Parathyroid adenoma (tissue), 2 donors: ENCODE measurements at regions not wholly inside any gene's neighbourhood (a gene's known extent, or its start where the extent isn't known, plus 50 kb on each side); places are given as distances from the start of the nearest gene placed in this dataset.

Experiments
- H2AFZ ChIP-seq: fragments of 300-600 bp; sonication (generic); one replicate; pipeline ENCODE4 v1.7.0; 2017; ENCODE audit warnings: antibody characterized with exemption, mild to moderate bottlenecking
- H3K27ac ChIP-seq: fragments of 300-600 bp; sonication (generic); one replicate; pipeline ENCODE4 v1.7.0; 2017
- H3K27me3 ChIP-seq: fragments of 300-600 bp; sonication (generic); one replicate; pipeline ENCODE4 v1.7.0; 2017; ENCODE audit warnings: low read length; ENCODE audit not compliant: control insufficient read depth, insufficient read depth
- H3K36me3 ChIP-seq: fragments of 300-600 bp; sonication (generic); one replicate; pipeline ENCODE4 v1.7.0; 2017; ENCODE audit warnings: low read length; ENCODE audit not compliant: control insufficient read depth, insufficient read depth
- H3K4me1 ChIP-seq: fragments of 300-600 bp; sonication (generic); one replicate; pipeline ENCODE4 v1.7.0; 2017; ENCODE audit warnings: control low read depth
- H3K4me2 ChIP-seq: fragments of 300-600 bp; sonication (generic); one replicate; pipeline ENCODE4 v1.7.0; 2017; ENCODE audit warnings: low read length
- H3K4me3 ChIP-seq: fragments of 300-600 bp; sonication (generic); one replicate; pipeline ENCODE4 v1.7.0; 2017; ENCODE audit warnings: low read depth, low read length
- H3K79me2 ChIP-seq: fragments of 300-600 bp; sonication (generic); one replicate; pipeline ENCODE4 v1.7.0; 2017; ENCODE audit warnings: control low read depth
- H3K9ac ChIP-seq: fragments of 300-600 bp; sonication (generic); one replicate; pipeline ENCODE4 v1.7.0; 2017; ENCODE audit warnings: mild to moderate bottlenecking
- H3K9me3 ChIP-seq: fragments of 300-600 bp; sonication (generic); one replicate; pipeline ENCODE4 v1.7.0; 2017; ENCODE audit warnings: low read length; ENCODE audit not compliant: control insufficient read depth
- TF ChIP-seq, protein P1 (sequence below): fragments of 300-600 bp; sonication (generic); IDR thresholded peaks from one replicate; pipeline ENCODE4 v1.7.0; 2017; ENCODE audit warnings: antibody characterized with exemption, mild to moderate bottlenecking
- donor health status: primary hyperparathyroidism.

DNA sequence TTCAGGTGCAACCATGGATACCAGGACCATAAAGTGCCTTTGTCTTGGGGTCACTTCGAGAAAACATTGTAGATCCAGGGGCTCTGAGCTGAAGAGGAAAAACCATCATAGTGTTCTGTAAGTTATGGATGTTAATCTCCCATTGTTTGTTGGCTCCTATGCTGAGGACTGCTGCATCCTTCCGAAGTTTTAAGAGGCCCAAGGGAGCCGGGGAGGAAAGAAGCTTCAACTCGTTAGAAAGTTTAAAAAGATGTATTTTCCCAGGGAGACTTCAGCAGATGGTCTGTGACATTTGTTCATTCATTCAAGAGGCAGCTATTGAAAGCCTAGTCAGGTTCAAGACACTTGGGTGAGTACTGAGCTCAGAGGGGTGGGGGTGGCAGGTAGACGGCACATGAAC is 378.8 kb upstream of the TBX3 start:
- Histone ChIP-seq H3K4me3 (no peak overlapping the region), H3K9ac (no peak overlapping the region), H3K4me1 (no peaks in the 10 kb centered on the region), H3K79me2 (no peaks in the 10 kb centered on the region), H3K9me3 (no peaks in the 10 kb centered on the region), H2AFZ (no peak overlapping the region), H3K27ac (no peak overlapping the region), H3K27me3 (no peaks in the 10 kb centered on the region), H3K4me2 (no peak overlapping the region), H3K36me3 (no peaks in the 10 kb centered on the region)
- TF ChIP-seq, protein P1, sequence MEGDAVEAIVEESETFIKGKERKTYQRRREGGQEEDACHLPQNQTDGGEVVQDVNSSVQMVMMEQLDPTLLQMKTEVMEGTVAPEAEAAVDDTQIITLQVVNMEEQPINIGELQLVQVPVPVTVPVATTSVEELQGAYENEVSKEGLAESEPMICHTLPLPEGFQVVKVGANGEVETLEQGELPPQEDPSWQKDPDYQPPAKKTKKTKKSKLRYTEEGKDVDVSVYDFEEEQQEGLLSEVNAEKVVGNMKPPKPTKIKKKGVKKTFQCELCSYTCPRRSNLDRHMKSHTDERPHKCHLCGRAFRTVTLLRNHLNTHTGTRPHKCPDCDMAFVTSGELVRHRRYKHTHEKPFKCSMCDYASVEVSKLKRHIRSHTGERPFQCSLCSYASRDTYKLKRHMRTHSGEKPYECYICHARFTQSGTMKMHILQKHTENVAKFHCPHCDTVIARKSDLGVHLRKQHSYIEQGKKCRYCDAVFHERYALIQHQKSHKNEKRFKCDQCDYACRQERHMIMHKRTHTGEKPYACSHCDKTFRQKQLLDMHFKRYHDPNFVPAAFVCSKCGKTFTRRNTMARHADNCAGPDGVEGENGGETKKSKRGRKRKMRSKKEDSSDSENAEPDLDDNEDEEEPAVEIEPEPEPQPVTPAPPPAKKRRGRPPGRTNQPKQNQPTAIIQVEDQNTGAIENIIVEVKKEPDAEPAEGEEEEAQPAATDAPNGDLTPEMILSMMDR = no peak

DNA sequence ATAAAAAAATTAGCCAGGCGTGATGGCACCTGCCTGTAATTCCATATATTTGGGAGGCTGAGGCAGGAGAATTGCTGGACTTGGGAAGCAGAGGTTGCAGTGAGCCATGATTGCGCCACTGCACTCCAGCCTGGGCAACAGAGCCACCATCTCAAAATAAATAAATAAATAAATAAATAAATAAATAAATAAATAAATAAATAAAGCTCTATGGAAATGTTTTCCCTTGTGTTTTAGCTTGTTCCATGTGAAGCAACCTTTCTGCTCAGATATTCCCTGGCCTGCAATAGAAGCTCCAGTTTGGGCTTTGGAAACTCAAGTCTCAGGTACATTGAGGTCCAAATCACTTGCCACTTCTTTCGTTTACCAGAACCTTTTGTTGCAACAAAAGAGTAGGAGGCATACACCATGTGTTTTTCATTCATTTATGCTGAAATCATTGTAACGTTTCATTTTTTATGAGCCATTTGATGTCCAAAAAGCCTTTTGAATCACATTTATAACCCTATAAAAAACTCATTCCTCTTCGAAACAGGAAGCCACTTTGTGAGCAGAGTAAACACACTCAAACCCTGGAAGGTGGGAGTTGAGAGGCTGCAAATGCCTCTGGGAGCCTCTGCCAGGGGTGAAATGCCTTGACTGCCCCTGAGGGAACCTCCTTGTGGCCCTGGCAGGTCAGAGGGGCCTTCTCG is 376.6 kb upstream of the TBX3 start:
- no peak overlapping the region for H3K9ac ChIP-seq
- H3K4me2 ChIP-seq = no peak overlapping the region
- no peaks in the 10 kb centered on the region for H3K9me3 ChIP-seq
- H3K27ac ChIP-seq = no peak overlapping the region
- no peaks in the 10 kb centered on the region for H3K79me2 ChIP-seq
- TF ChIP-seq, protein P1 = no peak
- no peaks in the 10 kb centered on the region for H3K36me3 ChIP-seq
- H3K4me3 ChIP-seq = no peak overlapping the region
- H3K27me3 ChIP-seq = no peaks in the 10 kb centered on the region
- H3K4me1 ChIP-seq = no peaks in the 10 kb centered on the region
- H2AFZ ChIP-seq = no peak overlapping the region

DNA sequence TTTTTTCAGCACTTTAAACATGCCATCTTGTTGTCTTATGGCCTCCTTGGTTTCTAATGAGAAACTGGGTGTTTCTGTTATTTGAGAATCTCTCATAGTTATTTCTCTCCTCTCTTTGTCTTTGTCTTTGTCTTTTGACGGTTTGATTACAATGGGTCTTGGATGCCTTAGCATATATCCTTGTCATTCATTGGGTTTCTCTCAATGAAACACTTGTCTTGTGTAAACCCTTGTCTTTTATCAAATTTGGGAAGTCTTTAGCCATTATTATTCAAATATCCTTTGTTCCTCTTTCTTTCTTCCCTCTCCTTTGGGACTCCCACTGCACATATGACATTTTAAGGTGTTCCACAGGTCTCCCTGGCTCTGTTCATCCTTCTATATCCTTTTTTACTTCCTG is 373.5 kb upstream of the TBX3 start:
- TF ChIP-seq, protein P1 = no peak
- H3K27ac ChIP-seq = no peak overlapping the region
- no peaks in the 10 kb centered on the region for H3K9me3 ChIP-seq
- no peaks in the 10 kb centered on the region for H3K4me1 ChIP-seq
- H2AFZ ChIP-seq = no peak overlapping the region
- H3K4me3 ChIP-seq = no peak overlapping the region
- no peaks in the 10 kb centered on the region for H3K79me2 ChIP-seq
- no peaks in the 10 kb centered on the region for H3K36me3 ChIP-seq
- H3K27me3 ChIP-seq = no peaks in the 10 kb centered on the region
- H3K9ac ChIP-seq = no peak overlapping the region
- H3K4me2 ChIP-seq = no peak overlapping the region

DNA sequence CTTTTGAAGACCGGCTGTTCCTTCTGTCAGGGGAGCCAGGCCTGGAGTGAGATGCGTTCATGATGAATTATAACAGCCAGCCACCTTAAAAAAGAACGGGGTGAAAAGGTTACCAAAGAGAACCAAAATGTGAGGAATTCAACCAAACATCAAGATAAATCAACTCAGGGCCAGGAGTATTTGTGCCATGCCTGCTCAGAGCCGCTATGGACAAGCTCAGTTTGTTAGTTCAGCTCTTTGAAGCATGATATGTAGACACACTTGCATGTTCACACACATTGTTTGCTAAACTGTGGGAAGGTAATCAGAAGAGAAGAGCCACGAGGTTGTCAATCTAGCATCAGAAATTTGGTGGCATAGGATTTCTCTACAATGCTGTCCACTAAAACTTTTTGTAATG is 367.4 kb upstream of the TBX3 start:
- H3K4me1 ChIP-seq = no peaks in the 10 kb centered on the region
- TF ChIP-seq, protein P1 = no peak
- H2AFZ ChIP-seq = no peak overlapping the region
- H3K27me3 ChIP-seq = no peaks in the 10 kb centered on the region
- no peak overlapping the region for H3K9ac ChIP-seq
- no peaks in the 10 kb centered on the region for H3K36me3 ChIP-seq
- no peaks in the 10 kb centered on the region for H3K9me3 ChIP-seq
- no peak overlapping the region for H3K4me3 ChIP-seq
- no peak overlapping the region for H3K27ac ChIP-seq
- H3K79me2 ChIP-seq = no peaks in the 10 kb centered on the region
- no peak overlapping the region for H3K4me2 ChIP-seq

DNA sequence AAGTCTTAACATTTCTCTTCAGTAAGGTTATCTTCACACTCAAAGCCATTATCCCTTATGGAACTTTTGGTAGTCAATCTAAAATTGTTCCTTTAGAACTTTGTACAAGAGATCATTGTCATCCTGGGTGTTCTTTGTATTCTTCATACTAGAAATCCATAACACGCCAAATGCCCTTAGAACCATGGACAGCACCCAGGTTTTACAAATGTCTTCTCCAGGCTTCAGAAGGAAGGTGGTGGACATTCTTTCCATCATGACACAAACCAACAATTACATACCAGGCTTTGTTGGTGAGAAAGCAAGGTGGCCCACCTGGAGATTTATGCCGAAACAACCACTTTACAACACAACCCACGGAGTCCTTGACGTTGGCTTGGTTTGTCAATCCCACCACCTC is 365.6 kb upstream of the TBX3 start:
- Histone ChIP-seq H3K27me3 (no peaks in the 10 kb centered on the region), H3K36me3 (no peaks in the 10 kb centered on the region), H3K79me2 (no peaks in the 10 kb centered on the region), H3K9ac (no peak overlapping the region), H3K9me3 (no peaks in the 10 kb centered on the region), H3K4me2 (no peak overlapping the region), H2AFZ (no peak overlapping the region), H3K4me3 (no peak overlapping the region), H3K27ac (no peak overlapping the region), H3K4me1 (no peaks in the 10 kb centered on the region)
- TF ChIP-seq, protein P1 = no peak
